ENCODE measurements at regions not wholly inside any gene's neighbourhood (a gene's known extent, or its start where the extent isn't known, plus 50 kb on each side); places are given as distances from the start of the nearest gene placed in this dataset.

- TF ChIP-seq MYC (IDR thresholded peaks at IDR 0.05; ENCODE audit: low read depth, low read length), result no peak
- no peak for TF ChIP-seq CTCF (IDR thresholded peaks at IDR 0.05; ENCODE audit: low read depth, low read length)
- TF ChIP-seq POLR2A (IDR thresholded peaks at IDR 0.05; ENCODE audit: extremely low read depth, insufficient read length), result no peak
- TF ChIP-seq MAX (IDR thresholded peaks at IDR 0.05; ENCODE audit: low read depth, low read length), result no peak
Measured at GRCh38 chr3:117856354-117856753, 1146.8 kb downstream of the TUSC7 start.
